GF-D8 (cell line): ENCODE measurements at regions not wholly inside any gene's neighbourhood (a gene's known extent, or its start where the extent isn't known, plus 50 kb on each side); places are given as distances from the start of the nearest gene placed in this dataset.
"Not testable (repeated sequence)": the region's sequence is repeated elsewhere in the genome, so short reads cannot be mapped to it uniquely, and the experiment has no call there.

Experiments
- DNase-seq: peaks from one replicate; lab custom pipeline; 2025; lab: John Stamatoyannopoulos, UW

DNA sequence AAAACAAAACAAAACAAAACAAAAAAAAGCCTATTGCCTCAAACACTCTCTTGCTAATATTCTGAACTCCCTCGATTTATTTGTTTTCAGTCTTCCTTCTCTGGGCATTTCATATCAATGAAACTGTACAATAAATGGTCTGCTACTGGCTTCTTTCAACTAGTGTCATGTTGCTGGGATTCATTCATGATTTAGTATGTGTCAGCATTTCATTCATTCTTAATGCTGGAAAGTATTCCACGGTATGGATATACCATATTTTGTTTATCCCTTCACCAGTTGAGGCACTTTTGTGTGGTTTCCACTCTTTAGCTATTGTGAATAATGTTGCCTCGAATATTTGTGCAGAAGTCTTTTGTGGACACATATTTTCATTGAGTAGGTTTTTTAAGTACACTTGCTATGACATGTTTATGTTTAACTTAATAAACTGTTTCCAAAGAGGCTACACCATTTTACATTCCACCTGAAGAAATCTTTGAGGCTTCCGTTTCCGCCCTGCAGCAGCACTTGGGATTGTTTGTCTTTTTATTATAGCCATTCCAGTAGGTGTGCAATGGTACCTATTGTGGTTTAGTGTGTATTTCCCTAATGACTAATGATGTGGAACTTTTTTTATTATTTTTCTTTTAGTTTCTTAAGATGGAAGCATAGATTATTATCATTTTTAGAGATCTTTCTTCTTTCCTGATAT is 543.6 kb upstream of the SOX11 start:
- DNase-seq: no peak

GRCh38 chr2:5150871-5151270 is 541.3 kb upstream of the SOX11 start:
- no peak for DNase-seq

GRCh38 chr2:5164776-5165525 is 527.2 kb upstream of the SOX11 start:
- no peak for DNase-seq

- no peak for DNase-seq
These were observed 519.3 kb upstream of the SOX11 start for GRCh38 chr2:5172923-5173322.

DNA sequence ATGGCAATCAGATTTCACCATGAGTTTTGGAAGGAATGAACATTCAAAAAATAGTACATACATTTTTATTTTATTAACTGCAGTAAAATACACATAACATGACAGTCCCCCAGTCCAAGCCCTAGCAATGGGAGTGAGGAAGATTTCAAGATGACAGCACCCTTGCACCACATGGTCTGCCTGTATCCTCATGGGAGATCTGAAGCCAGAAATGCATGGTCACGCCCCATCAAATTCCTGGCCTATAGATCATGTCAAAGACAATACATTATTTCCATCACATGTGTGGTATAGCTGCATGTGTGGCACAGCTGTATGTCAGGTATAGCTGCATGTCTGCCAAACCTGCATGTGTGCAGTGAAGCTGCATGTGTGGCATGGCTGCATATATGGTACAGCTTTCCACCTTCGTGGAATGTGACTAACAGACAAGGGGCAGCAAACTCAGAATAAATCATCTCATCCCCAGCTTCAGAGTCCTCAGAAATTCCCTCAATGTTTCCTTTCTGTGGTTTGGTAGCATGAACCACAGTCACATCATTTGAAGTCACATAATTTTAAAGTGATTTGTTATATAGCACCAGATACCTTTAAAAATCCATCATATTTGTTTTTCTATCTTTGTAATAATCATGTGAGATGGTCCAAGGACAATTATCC is 518.2 kb upstream of the SOX11 start:
- DNase-seq: no peak

DNA sequence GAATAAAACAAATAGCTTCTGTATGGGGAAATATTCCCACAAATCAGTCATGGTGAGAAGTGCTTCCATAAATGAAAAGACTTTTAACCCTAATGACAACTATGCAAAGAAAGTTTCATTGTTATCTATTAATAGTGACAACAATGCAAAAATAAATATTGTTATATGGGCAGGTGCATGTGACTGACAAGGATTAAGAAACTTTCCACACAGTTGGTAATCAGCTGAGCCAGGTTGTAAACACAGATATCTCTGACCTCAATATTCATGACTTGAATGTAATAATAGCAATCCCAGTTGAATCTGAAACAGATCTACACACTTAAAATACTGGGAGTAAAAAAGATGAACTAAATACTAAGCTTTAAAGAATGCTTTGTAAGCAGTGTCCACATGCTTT is 517.0 kb upstream of the SOX11 start:
- no peak for DNase-seq

- DNase-seq: no peak
These were observed 515.4 kb upstream of the SOX11 start for GRCh38 chr2:5176764-5177163.

GRCh38 chr2:5183031-5183430 is 509.2 kb upstream of the SOX11 start:
- no peak for DNase-seq

GRCh38 chr2:5187283-5187682 is 504.9 kb upstream of the SOX11 start:
- DNase-seq: no peak

DNA sequence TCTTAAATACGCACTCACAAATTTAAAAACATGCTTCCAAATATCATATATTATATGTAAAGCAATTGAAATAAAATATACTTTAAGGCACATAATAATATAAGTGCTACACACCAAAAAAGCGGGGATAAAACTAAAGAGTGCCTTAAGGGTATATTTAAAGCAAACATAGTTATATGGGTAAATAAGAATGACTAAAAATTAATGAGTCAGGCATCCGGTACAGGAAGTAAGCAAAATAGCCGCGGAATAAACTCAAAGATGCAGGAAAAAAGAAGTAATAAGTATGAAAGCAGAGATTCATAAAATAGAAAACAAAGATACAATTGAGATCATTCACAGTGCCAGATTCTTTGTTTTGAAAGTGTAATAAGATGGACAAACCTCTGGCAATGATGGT is 503.5 kb upstream of the SOX11 start:
- DNase-seq: no peak

DNA sequence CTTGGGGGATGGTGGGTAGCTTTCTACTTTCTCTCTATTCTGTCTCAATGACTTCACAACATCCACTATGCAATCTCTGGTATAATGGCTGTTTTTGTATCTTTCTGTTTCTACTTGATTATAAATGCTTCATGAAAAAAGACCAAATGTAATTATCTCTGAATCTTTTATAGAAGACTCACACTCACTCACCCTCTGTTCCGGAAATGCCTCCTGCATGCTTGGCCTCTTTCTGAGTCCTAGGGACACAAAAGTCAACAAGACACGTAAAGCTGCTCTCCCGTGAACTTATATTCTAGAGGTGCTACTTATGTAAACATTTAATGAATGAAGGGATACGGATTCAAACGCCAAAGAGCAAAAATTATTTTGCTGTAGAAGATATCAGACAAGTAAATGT is 502.2 kb upstream of the SOX11 start:
- DNase-seq: no peak

DNA sequence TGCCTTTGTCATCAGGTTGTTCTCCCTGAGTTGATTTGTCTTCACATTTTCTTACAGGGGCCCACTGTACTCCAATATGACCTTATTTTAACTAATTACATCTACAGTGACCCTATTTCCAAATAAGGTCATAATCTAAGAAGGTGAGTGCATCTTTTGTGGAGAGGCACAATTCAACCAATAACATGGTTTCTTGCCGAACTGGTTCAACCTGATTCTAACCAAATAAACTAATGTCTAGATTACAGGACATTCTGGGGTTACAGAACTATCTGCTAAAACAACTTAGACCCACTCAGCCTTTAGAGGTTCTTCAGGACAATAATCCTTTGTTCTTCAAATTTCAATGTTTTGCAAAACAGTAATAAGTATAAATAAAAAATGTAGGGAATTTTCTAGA is 496.5 kb upstream of the SOX11 start:
- no peak for DNase-seq

GRCh38 chr2:5203134-5203755 is 488.9 kb upstream of the SOX11 start:
- no peak for DNase-seq

DNA sequence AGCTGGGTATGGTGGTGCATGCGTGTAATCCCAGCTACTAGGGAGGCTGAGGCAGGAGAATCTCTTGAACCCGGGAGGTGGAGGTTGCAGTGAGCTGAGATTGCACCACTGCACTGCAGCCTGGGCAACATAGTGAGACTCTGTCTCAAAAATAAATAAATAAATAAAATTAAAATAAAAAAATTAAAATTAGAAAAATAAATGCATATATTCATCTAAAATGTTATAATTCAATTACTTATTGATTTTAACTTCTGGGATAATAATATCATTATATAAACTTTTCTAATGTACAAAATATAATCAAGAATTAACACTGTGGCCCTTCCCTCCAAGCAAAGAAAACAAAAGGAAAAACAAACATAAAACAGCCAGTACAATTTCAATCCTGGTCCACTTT is 485.4 kb upstream of the SOX11 start:
- not testable (repeated sequence) for DNase-seq

DNA sequence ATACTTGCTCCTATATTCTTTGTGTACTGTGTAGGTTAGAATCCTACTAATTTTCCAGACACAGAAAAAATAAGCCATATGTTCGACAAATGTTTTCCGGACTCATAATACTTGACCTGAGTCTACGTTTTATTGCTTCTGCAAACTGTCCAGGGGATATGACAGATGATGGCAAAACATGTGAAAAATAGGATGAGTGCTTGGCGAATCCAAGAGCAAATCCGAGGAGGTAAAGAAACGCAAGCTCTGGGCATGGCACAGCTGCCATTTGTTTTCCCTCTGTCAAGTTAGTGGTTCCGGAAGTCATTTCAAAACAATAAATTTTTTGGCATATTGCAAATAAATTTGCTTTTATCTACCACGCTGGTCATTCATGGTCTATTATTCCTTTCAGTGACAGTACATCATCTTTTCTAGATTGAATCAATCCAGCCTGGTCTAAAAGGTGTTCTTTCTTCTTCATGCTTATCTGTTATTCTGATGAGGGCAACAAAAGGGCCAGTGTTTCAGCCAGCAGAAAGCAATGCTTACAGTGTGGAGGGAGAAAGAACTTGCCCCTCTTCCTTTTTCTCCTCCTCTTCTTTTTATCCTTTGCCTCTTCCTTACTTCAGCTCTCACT is 476.1 kb upstream of the SOX11 start:
- DNase-seq: no peak

- no peak for DNase-seq
These were observed 465.0 kb upstream of the SOX11 start for GRCh38 chr2:5227062-5227699.

GRCh38 chr2:5229574-5229973 is 462.6 kb upstream of the SOX11 start:
- no peak for DNase-seq

- DNase-seq: no peak
These were observed 461.7 kb upstream of the SOX11 start for GRCh38 chr2:5230444-5230843.

DNA sequence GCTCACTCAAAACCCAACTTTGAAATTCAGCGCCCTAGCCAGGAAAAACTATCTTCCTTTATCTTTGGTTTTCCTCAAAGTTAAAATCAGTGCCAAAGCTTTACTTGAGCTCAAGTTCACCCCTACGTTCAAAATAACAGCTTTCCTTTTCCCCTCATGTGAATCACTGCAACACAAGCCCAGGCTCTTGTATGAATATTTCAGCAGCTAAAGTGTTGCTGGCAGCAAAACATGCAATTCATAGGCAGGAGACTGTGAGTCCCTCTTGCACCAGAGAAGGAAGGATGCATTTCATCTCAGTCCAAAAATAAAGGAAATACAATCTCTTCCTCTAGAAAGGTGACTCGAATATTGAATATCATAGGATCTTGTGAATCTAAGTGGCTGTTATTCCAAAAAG is 461.3 kb upstream of the SOX11 start:
- no peak for DNase-seq

GRCh38 chr2:5231287-5231686 is 460.9 kb upstream of the SOX11 start:
- no peak for DNase-seq

- DNase-seq: no peak
These were observed 457.6 kb upstream of the SOX11 start for GRCh38 chr2:5234563-5234962.

DNA sequence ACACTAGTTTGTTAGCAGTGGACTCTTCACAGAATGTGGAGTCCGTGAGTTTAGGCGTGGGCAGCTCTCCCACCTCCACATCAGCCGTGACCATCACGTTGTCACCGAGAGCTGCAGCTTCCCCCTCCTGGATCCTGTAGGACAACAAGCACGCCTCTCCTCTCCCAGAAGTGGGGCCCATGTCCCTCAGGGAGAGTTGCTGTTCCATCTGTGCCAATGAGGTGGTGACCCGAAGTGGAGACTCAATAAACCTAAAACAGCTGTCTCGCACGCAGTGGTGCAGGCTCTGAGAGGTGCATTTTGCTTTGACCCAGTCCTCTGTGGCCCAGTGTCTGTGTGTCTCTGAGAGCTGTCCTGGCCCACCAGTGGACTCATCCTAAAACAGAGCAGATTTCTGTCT is 456.5 kb upstream of the SOX11 start:
- no peak for DNase-seq
